Ascending aorta (tissue), 2 donors: ENCODE measurements at regions not wholly inside any gene's neighbourhood (a gene's known extent, or its start where the extent isn't known, plus 50 kb on each side); places are given as distances from the start of the nearest gene placed in this dataset.

Experiments
- DNase-seq, 2 donors: peaks; one replicate each; pipeline ENCODE4 v3.0.0-alpha.2; 2019; ENCODE audit warnings: low spot score in 2 of 2
- H3K27ac ChIP-seq, 2 donors: fragments of 200-600 bp; sonication (generic); one replicate each; pipeline ENCODE4 v1.5.1; 2016 to 2017; ENCODE audit warnings: mild to moderate bottlenecking in 1 of 2
- H3K27me3 ChIP-seq: fragments of 200-600 bp; sonication (generic); one replicate; pipeline ENCODE4 v1.5.1; 2017
- H3K36me3 ChIP-seq, 2 donors: fragments of 200-600 bp; sonication (generic); one replicate each; pipeline ENCODE4 v1.5.1; 2016
- H3K4me1 ChIP-seq, 2 donors: fragments of 200-600 bp; sonication (generic); one replicate each; pipeline ENCODE4 v1.5.1; 2016 to 2017; ENCODE audit warnings: mild to moderate bottlenecking in 1 of 2
- H3K4me3 ChIP-seq, 2 donors: fragments of 200-600 bp; sonication (generic); one replicate each; pipeline ENCODE4 v1.5.1; 2016 to 2017; ENCODE audit warnings: mild to moderate bottlenecking in 1 of 2
- H3K9me3 ChIP-seq, 2 donors: fragments of 200-600 bp; sonication (generic); one replicate each; pipeline ENCODE4 v1.5.1; 2016
- CTCF ChIP-seq, 3 experiments: fragments of 200-600 bp in 2 of 3; fragments of 450-650 bp in 1 of 3; sonication (generic) in 2 of 3; IDR thresholded peaks; one replicate each; pipeline ENCODE4 v1.5.1; 2016 to 2019; ENCODE audit warnings: antibody characterized with exemption in 3 of 3, mild to moderate bottlenecking in 1 of 3, moderate library complexity in 1 of 3
- intact Hi-C: fragments of 100-400 bp; cut with DNase I; formaldehyde crosslinking; loops from one replicate; pipeline ENCODE4 v1.15.1; 2023

- DNase-seq, result no peak
- intact Hi-C loops, result no loop called here
- Histone ChIP-seq H3K4me1 (no peaks in the 10 kb centered on the region), H3K4me3 (no peak overlapping the region), H3K27me3 (no peaks in the 10 kb centered on the region), H3K36me3 (no peaks in the 10 kb centered on the region), H3K9me3 (no peaks in the 10 kb centered on the region), H3K27ac (no peak overlapping the region)
- TF ChIP-seq CTCF (IDR thresholded peaks at IDR 0.05), result no peak
Measured at GRCh38 chr6:27542485-27542884, 69.6 kb upstream of the ZNF184 start.

- DNase-seq, result no peak
- Histone ChIP-seq H3K36me3 (no peaks in the 10 kb centered on the region), H3K27ac (no peak overlapping the region), H3K9me3 (no peaks in the 10 kb centered on the region), H3K4me1 (no peaks in the 10 kb centered on the region), H3K4me3 (no peak overlapping the region), H3K27me3 (no peaks in the 10 kb centered on the region)
- intact Hi-C loops, result no loop called here
- TF ChIP-seq CTCF (IDR thresholded peaks at IDR 0.05), result no peak
Measured at GRCh38 chr6:27541933-27542297, 69.0 kb upstream of the ZNF184 start.

- intact Hi-C loops, result no loop called here
- Histone ChIP-seq H3K4me1 (no peaks in the 10 kb centered on the region), H3K27ac (no peak overlapping the region), H3K36me3 (no peaks in the 10 kb centered on the region), H3K4me3 (no peak overlapping the region), H3K9me3 (no peaks in the 10 kb centered on the region), H3K27me3 (no peaks in the 10 kb centered on the region)
- no peak for TF ChIP-seq CTCF (IDR thresholded peaks at IDR 0.05)
- no peak for DNase-seq
Measured at GRCh38 chr6:27541212-27541932, 68.5 kb upstream of the ZNF184 start.

GRCh38 chr6:27539551-27539950 lies 66.6 kb upstream of the ZNF184 start:
- no peaks in the 10 kb centered on the region for H3K4me1 ChIP-seq
- no peaks in the 10 kb centered on the region for H3K27me3 ChIP-seq
- intact Hi-C loops, result no loop called here
- DNase-seq, result no peak
- no peak overlapping the region for H3K4me3 ChIP-seq
- TF ChIP-seq CTCF (IDR thresholded peaks at IDR 0.05), result no peak
- no peaks in the 10 kb centered on the region for H3K36me3 ChIP-seq
- H3K27ac ChIP-seq, result no peak overlapping the region
- H3K9me3 ChIP-seq, result no peaks in the 10 kb centered on the region

- Histone ChIP-seq H3K36me3 (no peaks in the 10 kb centered on the region), H3K9me3 (no peaks in the 10 kb centered on the region), H3K27me3 (no peaks in the 10 kb centered on the region), H3K4me1 (no peaks in the 10 kb centered on the region), H3K4me3 (no peak overlapping the region), H3K27ac (no peak overlapping the region)
- no peak for DNase-seq
- no peak for TF ChIP-seq CTCF (IDR thresholded peaks at IDR 0.05)
- intact Hi-C loops, result no loop called here
Measured at GRCh38 chr6:27532820-27533538, 60.1 kb upstream of the ZNF184 start.
